Upper lobe of left lung (tissue), 6 donors: ENCODE measurements at regions not wholly inside any gene's neighbourhood (a gene's known extent, or its start where the extent isn't known, plus 50 kb on each side); places are given as distances from the start of the nearest gene placed in this dataset.

ENCODE experiments used
- ATAC-seq, 2 donors: fragments of 200-7000 bp; cut with Tn5 transposase; one replicate each; pipeline ENCODE4 v1.9.1; 2022; ENCODE audit warnings: mild to moderate bottlenecking in 2 of 2, moderate library complexity in 2 of 2; ENCODE audit not compliant: low FRiP score in 2 of 2
- DNase-seq, 2 donors: peaks; one replicate each; pipeline ENCODE4 v3.0.0-alpha.2; 2019 to 2020
- H3K27ac ChIP-seq, 4 donors: fragments of 200-600 bp; sonication (generic); one replicate each; pipeline ENCODE4 v1.5.1; 2016 to 2019
- H3K27me3 ChIP-seq, 4 donors: fragments of 200-600 bp; sonication (generic); one replicate each; pipeline ENCODE4 v1.5.1; 2017 to 2019
- H3K36me3 ChIP-seq, 4 donors: fragments of 200-600 bp; sonication (generic); one replicate each; pipeline ENCODE4 v1.5.1; 2016 to 2019
- H3K4me1 ChIP-seq, 4 donors: fragments of 200-600 bp; sonication (generic); one replicate each; pipeline ENCODE4 v1.5.1; 2018 to 2019
- H3K4me3 ChIP-seq, 4 donors: fragments of 200-600 bp; sonication (generic); one replicate each; pipeline ENCODE4 v1.5.1; 2017 to 2019; ENCODE audit warnings: mild to moderate bottlenecking in 2 of 4, moderate library complexity in 1 of 4
- H3K9me3 ChIP-seq, 4 donors: fragments of 200-600 bp; sonication (generic); one replicate each; pipeline ENCODE4 v1.5.1; 2018 to 2019
- CTCF ChIP-seq, 6 experiments: fragments of 450-650 bp in 4 of 6; fragments of 200-600 bp in 2 of 6; sonication (generic) in 2 of 6; IDR thresholded peaks; one replicate each; pipeline ENCODE4 v1.5.1; 2016 to 2019; ENCODE audit warnings: antibody characterized with exemption in 6 of 6
- EP300 ChIP-seq, 4 donors: sonication (generic); formaldehyde crosslinking; IDR thresholded peaks; one replicate each; pipeline ENCODE4 v1.5.1; 2017; ENCODE audit warnings: antibody characterized with exemption in 4 of 4, control low read depth in 2 of 4
- POLR2A ChIP-seq, 4 donors: fragments of 450-650 bp; IDR thresholded peaks; one replicate each; pipeline ENCODE4 v1.5.1; 2016 to 2017; ENCODE audit warnings: antibody characterized with exemption in 4 of 4, mild to moderate bottlenecking in 2 of 4
- POLR2AphosphoS5 ChIP-seq, 2 donors: sonication (generic); formaldehyde crosslinking; IDR thresholded peaks; one replicate each; pipeline ENCODE4 v1.5.1; 2017; ENCODE audit warnings: antibody characterized with exemption in 2 of 2
- WGBS, 2 donors: methylation state at CpG; one replicate each; pipeline ENCODE4 v1.1.5; 2017 to 2018; 5-methylcytosine and 5-hydroxymethylcytosine counted together
- donor health status: DM: no; HTN: no; CAD: no; lungs with moderate emphysema.
- donor health status: DM: no; HTN: yes; CAD: no; lungs with severe emphysema.

- Histone ChIP-seq H3K9me3 (no peaks in the 10 kb centered on the region), H3K27me3 (no peaks in the 10 kb centered on the region), H3K36me3 (no peaks in the 10 kb centered on the region), H3K4me3 (no peak overlapping the region), H3K4me1 (no peaks in the 10 kb centered on the region), H3K27ac (no peak overlapping the region)
- no peak for TF ChIP-seq CTCF (IDR thresholded peaks at IDR 0.05)
- no peak for TF ChIP-seq POLR2AphosphoS5 (IDR thresholded peaks at IDR 0.05)
- TF ChIP-seq EP300 (IDR thresholded peaks at IDR 0.05): no peak
- no peak for TF ChIP-seq POLR2A (IDR thresholded peaks at IDR 0.05)
- ATAC-seq: no peak
- no peak for DNase-seq
Observed at GRCh38 chr9:28206280-28206679, 633.0 kb upstream of the C9orf72 start.

GRCh38 chr9:28207657-28208056 lies 634.4 kb upstream of the C9orf72 start:
- no peaks in the 10 kb centered on the region for H3K36me3 ChIP-seq
- H3K27ac ChIP-seq: no peak overlapping the region
- peaks cover 0 to 4% (median 2%) of the 10 kb centered on the region in 4 donors for H3K4me1 ChIP-seq
- H3K9me3 ChIP-seq: no peaks in the 10 kb centered on the region
- no peak for TF ChIP-seq CTCF (IDR thresholded peaks at IDR 0.05)
- TF ChIP-seq POLR2A (IDR thresholded peaks at IDR 0.05): no peak
- TF ChIP-seq POLR2AphosphoS5 (IDR thresholded peaks at IDR 0.05): no peak
- no peak for TF ChIP-seq EP300 (IDR thresholded peaks at IDR 0.05)
- ATAC-seq: no peak
- no peak for DNase-seq
- H3K4me3 ChIP-seq: no peak overlapping the region
- H3K27me3 ChIP-seq: no peaks in the 10 kb centered on the region
- WGBS, 2 donors: 24 to 26% methylated on average over 1 of the region's 1 CpG

- H3K9me3 ChIP-seq: no peaks in the 10 kb centered on the region
- no peaks in the 10 kb centered on the region for H3K36me3 ChIP-seq
- H3K4me1 ChIP-seq: peaks cover 0 to 5% (median 4%) of the 10 kb centered on the region in 4 donors
- no peak for ATAC-seq
- no peak overlapping the region for H3K4me3 ChIP-seq
- DNase-seq: no peak
- H3K27ac ChIP-seq: no peak overlapping the region
- TF ChIP-seq POLR2AphosphoS5 (IDR thresholded peaks at IDR 0.05) (no peak), CTCF (IDR thresholded peaks at IDR 0.05) (no peak), POLR2A (IDR thresholded peaks at IDR 0.05) (no peak), EP300 (IDR thresholded peaks at IDR 0.05) (no peak)
- H3K27me3 ChIP-seq: no peaks in the 10 kb centered on the region
- 94 to 95% methylated on average over 3 of the region's 3 CpGs for WGBS, 2 donors
Observed at GRCh38 chr9:28209130-28209529, 635.8 kb upstream of the C9orf72 start.

- H3K4me1 ChIP-seq: peaks cover 0 to 5% (median 4%) of the 10 kb centered on the region in 4 donors
- H3K36me3 ChIP-seq: no peaks in the 10 kb centered on the region
- no peak overlapping the region for H3K4me3 ChIP-seq
- no peak overlapping the region for H3K27ac ChIP-seq
- ATAC-seq (peak; percentile 47 to 77), DNase-seq (no peak)
- TF ChIP-seq CTCF (IDR thresholded peaks at IDR 0.05): no peak
- peak in 1 of 4 donors; percentile 31 for TF ChIP-seq EP300 (IDR thresholded peaks at IDR 0.05)
- no peaks in the 10 kb centered on the region for H3K27me3 ChIP-seq
- H3K9me3 ChIP-seq: no peaks in the 10 kb centered on the region
Observed at GRCh38 chr9:28212979-28213378, 639.7 kb upstream of the C9orf72 start.

- no peaks in the 10 kb centered on the region for H3K27me3 ChIP-seq
- H3K4me3 ChIP-seq: no peak overlapping the region
- H3K36me3 ChIP-seq: no peaks in the 10 kb centered on the region
- WGBS, 2 donors: 90 to 92% methylated on average over 5 of the region's 5 CpGs
- no peak overlapping the region for H3K27ac ChIP-seq
- peaks cover 0 to 5% (median 4%) of the 10 kb centered on the region in 4 donors for H3K4me1 ChIP-seq
- TF ChIP-seq CTCF (IDR thresholded peaks at IDR 0.05): no peak
- TF ChIP-seq EP300 (IDR thresholded peaks at IDR 0.05): no peak
- no peak for TF ChIP-seq POLR2A (IDR thresholded peaks at IDR 0.05)
- no peak for TF ChIP-seq POLR2AphosphoS5 (IDR thresholded peaks at IDR 0.05)
- ATAC-seq (no peak), DNase-seq (no peak)
- H3K9me3 ChIP-seq: no peaks in the 10 kb centered on the region
Observed at GRCh38 chr9:28215536-28216299, 642.4 kb upstream of the C9orf72 start.
